Esophagus muscularis mucosa (tissue), 4 donors: ENCODE measurements at regions not wholly inside any gene's neighbourhood (a gene's known extent, or its start where the extent isn't known, plus 50 kb on each side); places are given as distances from the start of the nearest gene placed in this dataset.

ENCODE experiments used
- DNase-seq: peaks from one replicate; pipeline ENCODE4 v3.0.0-alpha.2; 2017; ENCODE audit errors: extremely low spot score
- H3K27ac ChIP-seq, 4 donors: fragments of 200-600 bp; sonication (generic); replicated peaks in 1 of 4; 1 replicate in 3 of 4; 2 replicates in 1 of 4; pipeline ENCODE4 v1.5.1; 2016 to 2019; ENCODE audit warnings: mild to moderate bottlenecking in 1 of 4
- H3K27me3 ChIP-seq, 4 donors: fragments of 200-600 bp; sonication (generic); one replicate each; pipeline versions ENCODE4 v1.5.1 to v1.6.0; 2016 to 2019
- H3K36me3 ChIP-seq, 4 donors: fragments of 200-600 bp; sonication (generic); one replicate each; pipeline ENCODE4 v1.5.1; 2016 to 2019
- H3K4me1 ChIP-seq, 4 donors: fragments of 200-600 bp; sonication (generic); one replicate each; pipeline ENCODE4 v1.5.1; 2016 to 2019
- H3K4me3 ChIP-seq, 4 donors: fragments of 200-600 bp; sonication (generic); 1 replicate in 2 of 4; 2 replicates in 2 of 4; pipeline ENCODE4 v1.5.1; 2016 to 2019; ENCODE audit warnings: mild to moderate bottlenecking in 4 of 4, moderate library complexity in 1 of 4
- H3K9me3 ChIP-seq, 4 donors: fragments of 200-600 bp; sonication (generic); 1 replicate in 3 of 4; 2 replicates in 1 of 4; pipeline ENCODE4 v1.5.1; 2016 to 2019
- EP300 ChIP-seq: sonication (generic); formaldehyde crosslinking; IDR thresholded peaks from one replicate; pipeline ENCODE4 v1.6.1; 2017; ENCODE audit warnings: antibody characterized with exemption
- POLR2A ChIP-seq: fragments of 450-650 bp; IDR thresholded peaks from one replicate; pipeline ENCODE4 v1.6.1; 2017; ENCODE audit warnings: antibody characterized with exemption, moderate library complexity, mild to moderate bottlenecking, low read depth
- POLR2AphosphoS5 ChIP-seq, 2 donors: sonication (generic); formaldehyde crosslinking; IDR thresholded peaks; one replicate each; pipeline ENCODE4 v1.6.1; 2017; ENCODE audit warnings: antibody characterized with exemption in 2 of 2
- WGBS: methylation state at CpG from one replicate; pipeline ENCODE4 v1.1.5; 2018; 5-methylcytosine and 5-hydroxymethylcytosine counted together
- intact Hi-C: fragments of 100-400 bp; cut with DNase I; formaldehyde crosslinking; loops from one replicate; pipeline ENCODE4 v1.15.1; 2023
- TF ChIP-seq, protein P1 (sequence below), 3 experiments: fragments of 200-600 bp in 2 of 3; fragments of 450-650 bp in 1 of 3; sonication (generic) in 2 of 3; IDR thresholded peaks; one replicate each; pipeline ENCODE4 v1.5.1; 2017 to 2019; ENCODE audit warnings: antibody characterized with exemption in 3 of 3, mild to moderate bottlenecking in 2 of 3, moderate library complexity in 1 of 3

- intact Hi-C loops: no loop called here
- Histone ChIP-seq H3K27ac (no peak overlapping the region), H3K27me3 (peaks cover 0 to 62% (median 3%) of the 10 kb centered on the region in 4 donors), H3K4me1 (no peaks in the 10 kb centered on the region), H3K4me3 (no peak overlapping the region), H3K9me3 (no peaks in the 10 kb centered on the region), H3K36me3 (no peaks in the 10 kb centered on the region)
- no peak for TF ChIP-seq POLR2AphosphoS5 (IDR thresholded peaks at IDR 0.05)
- TF ChIP-seq, protein P1, sequence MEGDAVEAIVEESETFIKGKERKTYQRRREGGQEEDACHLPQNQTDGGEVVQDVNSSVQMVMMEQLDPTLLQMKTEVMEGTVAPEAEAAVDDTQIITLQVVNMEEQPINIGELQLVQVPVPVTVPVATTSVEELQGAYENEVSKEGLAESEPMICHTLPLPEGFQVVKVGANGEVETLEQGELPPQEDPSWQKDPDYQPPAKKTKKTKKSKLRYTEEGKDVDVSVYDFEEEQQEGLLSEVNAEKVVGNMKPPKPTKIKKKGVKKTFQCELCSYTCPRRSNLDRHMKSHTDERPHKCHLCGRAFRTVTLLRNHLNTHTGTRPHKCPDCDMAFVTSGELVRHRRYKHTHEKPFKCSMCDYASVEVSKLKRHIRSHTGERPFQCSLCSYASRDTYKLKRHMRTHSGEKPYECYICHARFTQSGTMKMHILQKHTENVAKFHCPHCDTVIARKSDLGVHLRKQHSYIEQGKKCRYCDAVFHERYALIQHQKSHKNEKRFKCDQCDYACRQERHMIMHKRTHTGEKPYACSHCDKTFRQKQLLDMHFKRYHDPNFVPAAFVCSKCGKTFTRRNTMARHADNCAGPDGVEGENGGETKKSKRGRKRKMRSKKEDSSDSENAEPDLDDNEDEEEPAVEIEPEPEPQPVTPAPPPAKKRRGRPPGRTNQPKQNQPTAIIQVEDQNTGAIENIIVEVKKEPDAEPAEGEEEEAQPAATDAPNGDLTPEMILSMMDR (IDR thresholded peaks at IDR 0.05): no peak
- TF ChIP-seq EP300: no peak
- no peak for TF ChIP-seq POLR2A
- 13% methylated on average over 8 of the region's 8 CpGs for WGBS
- no peak for DNase-seq
Observed at GRCh38 chr5:2660315-2660714, 91.2 kb downstream of the IRX2 start.

DNA sequence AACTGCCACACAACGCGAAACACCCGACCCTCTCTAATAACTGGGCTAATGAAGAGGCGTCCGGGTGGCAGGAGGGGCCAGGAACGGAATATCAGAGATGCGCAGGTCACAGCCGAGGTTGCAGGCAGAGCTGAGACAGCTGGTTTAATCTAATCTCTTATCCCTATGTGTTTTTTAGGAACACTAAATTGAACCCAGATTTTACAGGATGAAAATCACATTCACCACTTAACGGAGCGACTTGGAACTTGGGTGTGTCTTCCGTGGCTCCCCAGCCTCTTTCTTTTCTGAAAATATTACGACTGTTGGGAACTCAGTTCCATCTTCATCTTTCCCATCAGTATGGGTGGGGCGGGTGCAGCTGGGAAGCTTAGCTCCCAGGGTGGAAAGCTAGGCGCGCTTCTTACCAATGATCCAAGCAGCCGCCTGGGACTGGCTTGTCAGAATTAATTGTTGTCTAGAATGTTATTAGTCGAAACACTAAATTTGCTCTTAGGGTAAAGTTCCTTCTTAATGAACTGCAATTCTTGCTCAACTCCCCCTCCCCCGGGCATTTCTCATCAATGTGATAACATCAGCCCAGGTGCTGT is 92.5 kb downstream of the IRX2 start:
- TF ChIP-seq POLR2A: no peak
- TF ChIP-seq, protein P1 (IDR thresholded peaks at IDR 0.05): no peak
- no peak for TF ChIP-seq EP300
- TF ChIP-seq POLR2AphosphoS5 (IDR thresholded peaks at IDR 0.05): no peak
- intact Hi-C loops: no loop called here
- Histone ChIP-seq H3K36me3 (no peaks in the 10 kb centered on the region), H3K4me1 (no peaks in the 10 kb centered on the region), H3K4me3 (no peak overlapping the region), H3K27me3 (peaks cover 0 to 56% (median 3%) of the 10 kb centered on the region in 4 donors), H3K9me3 (no peaks in the 10 kb centered on the region), H3K27ac (no peak overlapping the region)
- DNase-seq: no peak
- WGBS: 30% methylated on average over 18 of the region's 18 CpGs

GRCh38 chr5:2658447-2658846 is 93.0 kb downstream of the IRX2 start:
- Histone ChIP-seq H3K27ac (no peak overlapping the region), H3K4me1 (no peaks in the 10 kb centered on the region), H3K4me3 (no peak overlapping the region), H3K27me3 (peaks cover 0 to 57% (median 3%) of the 10 kb centered on the region in 4 donors), H3K36me3 (no peaks in the 10 kb centered on the region), H3K9me3 (no peaks in the 10 kb centered on the region)
- no peak for DNase-seq
- intact Hi-C loops: no loop called here
- TF ChIP-seq POLR2A (no peak), POLR2AphosphoS5 (IDR thresholded peaks at IDR 0.05) (no peak)
- TF ChIP-seq, protein P1 (IDR thresholded peaks at IDR 0.05): no peak
- WGBS: 52% methylated on average over 11 of the region's 11 CpGs

- TF ChIP-seq POLR2A (no peak), POLR2AphosphoS5 (IDR thresholded peaks at IDR 0.05) (no peak)
- TF ChIP-seq, protein P1 (IDR thresholded peaks at IDR 0.05): no peak
- no peaks in the 10 kb centered on the region for H3K36me3 ChIP-seq
- no peak overlapping the region for H3K27ac ChIP-seq
- H3K9me3 ChIP-seq: no peaks in the 10 kb centered on the region
- intact Hi-C loops: no loop called here
- H3K4me1 ChIP-seq: no peaks in the 10 kb centered on the region
- 89% methylated on average over 13 of the region's 13 CpGs for WGBS
- no peak overlapping the region for H3K4me3 ChIP-seq
- DNase-seq: no peak
- H3K27me3 ChIP-seq: peaks cover 0 to 57% (median 3%) of the 10 kb centered on the region in 4 donors
Observed at GRCh38 chr5:2657151-2657550, 94.3 kb downstream of the IRX2 start.

GRCh38 chr5:2656206-2656605 is 95.3 kb downstream of the IRX2 start:
- no peak for DNase-seq
- no peak for TF ChIP-seq POLR2A
- no peak for TF ChIP-seq POLR2AphosphoS5 (IDR thresholded peaks at IDR 0.05)
- TF ChIP-seq EP300: no peak
- TF ChIP-seq, protein P1 (IDR thresholded peaks at IDR 0.05): no peak
- H3K4me3 ChIP-seq: no peak overlapping the region
- no peaks in the 10 kb centered on the region for H3K36me3 ChIP-seq
- no peaks in the 10 kb centered on the region for H3K4me1 ChIP-seq
- no peaks in the 10 kb centered on the region for H3K9me3 ChIP-seq
- H3K27me3 ChIP-seq: peaks cover 0 to 52% (median 3%) of the 10 kb centered on the region in 4 donors
- 68% methylated on average over 11 of the region's 11 CpGs for WGBS
- H3K27ac ChIP-seq: no peak overlapping the region
- intact Hi-C loops: no loop called here
